Suppressor macrophage (primary cell): ENCODE measurements at regions not wholly inside any gene's neighbourhood (a gene's known extent, or its start where the extent isn't known, plus 50 kb on each side); places are given as distances from the start of the nearest gene placed in this dataset.
"Not testable (repeated sequence)": the region's sequence is repeated elsewhere in the genome, so short reads cannot be mapped to it uniquely, and the experiment has no call there.

Experiments
- DNase-seq, 4 experiments: peaks; one replicate each; pipeline ENCODE4 v3.0.0-alpha.2; 2020 to 2022

- no peak for DNase-seq
Measured at GRCh38 chr14:46433381-46433780, 218.2 kb downstream of the RPL10L start.

GRCh38 chr14:46432516-46432915 is 219.1 kb downstream of the RPL10L start:
- DNase-seq, result peak in 1 of 4 experiments; percentile 2

- no peak for DNase-seq
Measured at GRCh38 chr14:46417066-46417465, 234.5 kb downstream of the RPL10L start.

GRCh38 chr14:46404865-46405811 is 246.4 kb downstream of the RPL10L start:
- no peak for DNase-seq

- DNase-seq, result not testable (repeated sequence)
Measured at GRCh38 chr14:46402001-46402690, 249.4 kb downstream of the RPL10L start.

- DNase-seq, result no peak
Measured at GRCh38 chr14:46401066-46401465, 250.5 kb downstream of the RPL10L start.

GRCh38 chr14:46399049-46399448 is 252.5 kb downstream of the RPL10L start:
- no peak for DNase-seq

GRCh38 chr14:46384611-46385010 is 267.0 kb downstream of the RPL10L start:
- no peak for DNase-seq

- no peak for DNase-seq
Measured at GRCh38 chr14:46381674-46382073, 269.9 kb downstream of the RPL10L start.

GRCh38 chr14:46378248-46378647 is 273.3 kb downstream of the RPL10L start:
- DNase-seq, result no peak

GRCh38 chr14:46377305-46377704 is 274.3 kb downstream of the RPL10L start:
- no peak for DNase-seq

- DNase-seq, result no peak
Measured at GRCh38 chr14:46369391-46369790, 282.2 kb downstream of the RPL10L start.

GRCh38 chr14:46368275-46368674 is 283.3 kb downstream of the RPL10L start:
- no peak for DNase-seq

- no peak for DNase-seq
Measured at GRCh38 chr14:46352844-46353243, 298.7 kb downstream of the RPL10L start.

GRCh38 chr14:46344327-46344937 is 307.1 kb downstream of the RPL10L start:
- DNase-seq, result peak in 3 of 4 experiments; percentile 15 to 27 (median 26)

GRCh38 chr14:46325777-46326176 is 325.8 kb downstream of the RPL10L start:
- no peak for DNase-seq

- no peak for DNase-seq
Measured at GRCh38 chr14:46325157-46325556, 326.4 kb downstream of the RPL10L start.

GRCh38 chr14:46323404-46323762 is 328.2 kb downstream of the RPL10L start:
- DNase-seq, result no peak

GRCh38 chr14:46322730-46323403 is 328.7 kb downstream of the RPL10L start:
- no peak for DNase-seq

- DNase-seq, result no peak
Measured at GRCh38 chr14:46322076-46322475, 329.5 kb downstream of the RPL10L start.

- DNase-seq, result no peak
Measured at GRCh38 chr14:46306267-46306666, 345.3 kb downstream of the RPL10L start.

- DNase-seq, result no peak
Measured at GRCh38 chr14:46300765-46301164, 350.8 kb downstream of the RPL10L start.

GRCh38 chr14:46290706-46291105 is 360.9 kb downstream of the RPL10L start:
- DNase-seq, result no peak
